H54 (cell line): ENCODE measurements at regions not wholly inside any gene's neighbourhood (a gene's known extent, or its start where the extent isn't known, plus 50 kb on each side); places are given as distances from the start of the nearest gene placed in this dataset.

Experiments used
- DNase-seq: peaks from one replicate; pipeline ENCODE4 v3.0.0; 2011; ENCODE audit warnings: low spot score, mixed read lengths; ENCODE audit not compliant: insufficient read length
- FAIRE-seq: peaks from 3 replicates; lab custom pipeline; 2011; peaks lifted over from hg19 to GRCh38; lab: Jason Lieb, UNC
- POLR2A ChIP-seq: IDR thresholded peaks from 2 replicates; pipeline ENCODE4 v1.6.1; 2011; ENCODE audit warnings: low read depth, mild to moderate bottlenecking, low read length

DNA sequence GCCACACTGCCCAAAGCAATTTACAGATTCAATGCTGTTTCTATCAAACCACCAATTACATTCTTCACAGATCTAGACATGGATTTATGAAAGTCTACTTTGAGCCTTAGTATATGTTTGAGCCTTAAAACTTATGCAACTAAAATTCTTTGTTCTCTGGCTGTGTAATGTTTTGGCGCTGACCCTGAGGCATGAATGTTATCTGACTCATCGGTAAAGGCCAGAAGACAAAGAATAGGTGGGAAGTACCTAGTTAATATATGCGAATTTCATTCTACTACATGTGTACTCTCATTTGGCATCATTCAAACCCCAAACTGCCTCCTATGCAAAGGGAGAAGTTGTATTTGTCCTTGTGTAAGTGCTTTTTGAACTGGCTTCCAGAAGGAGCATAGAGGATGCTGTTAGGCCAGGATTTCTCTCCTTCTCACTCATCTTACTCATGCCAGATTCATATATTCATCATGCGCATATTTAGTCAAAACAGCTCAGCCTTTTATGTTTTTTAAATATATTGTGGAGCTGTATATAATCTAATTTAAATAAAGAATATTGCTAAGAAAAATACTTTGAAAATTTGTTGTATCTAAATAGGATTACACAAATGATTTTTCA lies 204.2 kb downstream of the NFKBIZ start:
- FAIRE-seq, result peak; percentile 90
- no peak for TF ChIP-seq POLR2A
- no peak for DNase-seq

DNA sequence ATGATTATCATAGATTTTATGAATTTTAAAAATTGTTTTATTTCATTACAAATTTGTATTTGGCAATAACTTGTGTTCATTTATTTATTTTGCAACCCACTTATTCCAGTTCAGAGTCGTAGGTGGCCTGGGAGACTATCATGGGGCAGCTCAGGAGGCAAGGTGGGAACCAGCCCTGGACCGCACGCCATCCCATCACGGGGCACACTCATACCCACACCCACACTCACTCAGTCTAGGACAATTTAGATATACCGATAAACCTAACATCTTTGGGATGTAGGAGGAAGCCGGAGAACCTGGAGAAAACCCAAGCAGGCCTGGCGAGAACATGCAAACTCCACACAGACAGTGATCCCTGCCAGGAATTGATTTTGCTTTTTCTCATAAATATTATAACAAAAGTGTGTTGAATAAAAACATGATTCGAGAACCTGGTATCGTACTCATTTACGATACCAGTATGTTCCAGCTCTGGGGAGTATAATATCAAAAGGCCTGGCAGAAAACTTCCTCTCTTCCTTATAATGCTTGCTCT lies 205.3 kb downstream of the NFKBIZ start:
- DNase-seq (no peak), FAIRE-seq (no peak)
- TF ChIP-seq POLR2A, result no peak

DNA sequence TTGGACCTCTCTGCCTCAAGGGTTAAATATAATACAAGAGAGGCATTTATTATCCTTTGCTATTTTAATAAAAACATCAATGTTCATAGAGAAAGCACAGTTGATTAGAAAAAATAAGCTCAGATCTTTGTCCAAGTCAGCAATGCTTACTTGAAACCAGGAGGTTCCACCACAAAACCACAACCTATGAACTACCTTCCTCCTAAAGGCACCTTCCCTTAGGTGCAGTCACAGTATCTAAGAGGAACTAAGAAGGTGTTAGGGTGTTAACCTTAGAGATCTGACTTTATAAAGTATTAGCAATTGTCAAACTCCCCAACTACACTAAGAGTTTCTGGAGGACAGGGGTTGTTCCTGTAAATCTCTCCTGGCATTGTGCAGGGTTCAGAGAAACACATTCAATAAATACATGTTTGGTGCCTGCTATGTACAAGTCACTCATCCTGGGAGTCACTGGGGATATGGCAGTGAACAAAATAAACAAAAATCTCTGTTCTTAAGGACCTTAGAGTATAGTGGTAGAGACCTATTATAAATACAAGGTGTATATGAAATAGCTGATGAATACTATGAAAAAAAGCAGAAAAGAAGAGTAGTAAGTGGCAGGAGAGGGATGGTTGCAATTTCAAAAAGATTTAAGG lies 208.6 kb downstream of the NFKBIZ start:
- FAIRE-seq (no peak), DNase-seq (no peak)
- no peak for TF ChIP-seq POLR2A

DNA sequence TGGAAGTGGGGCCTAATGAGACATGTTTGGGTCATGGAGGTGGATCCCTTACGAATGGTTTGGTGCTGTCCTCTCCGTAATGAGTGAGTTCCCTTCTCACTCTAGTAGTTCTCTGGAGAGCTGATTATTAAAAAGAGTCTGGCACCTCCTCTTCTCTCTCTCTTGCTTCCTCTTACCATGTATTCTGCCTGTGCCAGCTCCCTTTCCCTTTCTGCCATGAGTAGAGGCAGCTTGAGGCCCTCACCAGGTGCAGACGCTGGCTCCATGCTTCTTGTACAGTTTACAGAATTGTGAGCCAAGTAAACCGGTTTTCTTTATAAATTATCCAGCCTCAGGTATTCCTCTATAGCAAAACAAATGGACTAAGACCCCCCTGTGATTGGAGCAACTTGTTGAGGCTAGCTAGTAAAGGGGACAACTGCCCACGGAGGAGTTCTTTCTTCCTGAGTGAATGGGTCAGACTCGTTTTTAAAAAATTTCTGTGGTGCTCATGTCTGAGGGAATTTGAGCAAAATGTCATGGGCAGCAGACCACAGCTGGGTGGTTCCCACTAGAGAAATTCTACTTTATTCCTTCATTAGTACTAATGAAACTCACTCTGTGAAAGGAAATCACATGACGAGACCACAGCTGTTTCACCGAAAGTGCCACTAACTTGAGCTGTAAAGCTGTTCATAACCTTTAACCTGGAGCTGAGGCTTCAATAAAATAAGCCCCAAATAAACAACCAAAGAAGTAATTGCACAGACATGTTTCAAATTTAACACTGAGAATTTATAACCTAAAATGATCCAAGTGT lies 210.0 kb downstream of the NFKBIZ start:
- DNase-seq, result no peak
- no peak for TF ChIP-seq POLR2A
- FAIRE-seq, result no peak

DNA sequence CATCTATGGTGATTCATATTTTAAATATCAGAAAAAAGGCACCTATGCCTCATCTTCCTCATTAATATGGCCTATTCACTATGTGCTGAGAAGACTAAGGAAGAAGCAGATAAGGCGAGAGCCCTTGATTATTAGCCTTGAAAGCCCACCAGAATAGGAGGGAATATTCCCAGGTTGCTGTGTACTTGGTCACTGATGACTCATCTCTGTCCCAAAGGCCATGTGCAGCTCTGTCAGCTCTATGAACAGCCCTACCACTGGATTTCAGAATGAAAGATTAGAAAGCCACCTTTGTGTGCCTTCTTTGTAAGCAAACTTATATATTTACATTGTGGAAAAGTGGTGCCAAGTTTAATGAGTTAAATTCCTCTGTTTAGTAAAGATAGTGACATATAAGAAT lies 211.5 kb downstream of the NFKBIZ start:
- peak; percentile 9 for DNase-seq
- TF ChIP-seq POLR2A, result no peak

DNA sequence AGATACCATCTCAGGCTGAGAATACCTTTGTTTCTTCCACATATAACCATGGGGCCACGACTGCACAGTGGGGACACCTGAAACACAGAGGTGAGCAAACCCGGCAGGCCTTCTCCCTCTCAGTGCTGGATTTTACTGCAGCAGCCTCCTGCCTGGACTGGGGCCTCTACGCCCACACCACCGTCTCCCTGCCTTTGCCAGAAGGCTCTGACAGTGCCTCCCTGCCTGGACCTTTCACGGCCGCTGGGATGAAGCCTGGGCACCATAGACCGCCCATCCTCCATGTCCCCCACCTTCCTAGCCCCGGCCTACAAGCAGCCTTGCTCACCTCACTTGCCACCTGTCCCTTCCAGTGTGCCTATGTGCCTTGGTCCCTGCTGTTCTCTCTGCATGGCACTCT lies 214.3 kb downstream of the NFKBIZ start:
- TF ChIP-seq POLR2A, result no peak
- FAIRE-seq (no peak), DNase-seq (no peak)

More for the DNA sequence above, 211.5 kb downstream of the NFKBIZ start:
- FAIRE-seq, result no peak

DNA sequence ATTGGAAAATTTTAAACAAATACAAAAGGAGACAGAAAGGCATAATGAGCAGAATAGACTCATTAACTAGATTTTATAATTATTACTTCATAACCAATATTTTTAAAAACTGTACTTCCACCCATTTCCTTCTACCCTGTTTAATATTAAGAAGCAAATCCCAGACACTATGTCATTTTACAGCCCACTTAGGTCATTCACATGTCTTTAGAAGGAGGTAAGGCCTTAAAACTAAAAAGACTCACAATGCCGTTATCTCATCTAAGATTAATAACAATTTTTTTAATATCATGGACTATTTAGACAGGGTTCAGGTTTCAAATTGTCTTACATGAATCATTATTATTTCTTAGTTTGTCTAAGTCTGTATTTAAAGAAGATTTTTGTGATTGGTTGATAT lies 217.2 kb downstream of the NFKBIZ start:
- no peak for DNase-seq
- no peak for FAIRE-seq
- TF ChIP-seq POLR2A, result no peak

DNA sequence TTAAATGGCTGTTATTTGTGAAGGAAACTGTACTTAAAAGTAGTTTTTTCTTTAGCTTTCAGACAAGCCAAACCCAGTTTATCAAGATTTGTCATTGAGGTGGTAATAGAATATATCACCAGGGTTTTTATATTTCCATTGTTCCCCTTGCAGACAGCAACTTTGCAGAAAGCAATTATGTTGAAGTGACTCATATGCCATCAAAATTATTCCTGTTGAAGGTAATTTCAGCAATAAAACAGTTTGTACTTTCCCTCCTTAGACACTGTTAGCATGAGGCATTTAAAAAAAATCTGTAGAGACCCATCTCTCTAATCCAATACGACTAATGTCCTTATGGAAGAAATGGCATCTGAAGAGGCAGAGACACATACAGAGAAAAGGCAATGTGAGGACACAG lies 219.0 kb downstream of the NFKBIZ start:
- no peak for TF ChIP-seq POLR2A
- FAIRE-seq (peak; percentile 78), DNase-seq (no peak)

DNA sequence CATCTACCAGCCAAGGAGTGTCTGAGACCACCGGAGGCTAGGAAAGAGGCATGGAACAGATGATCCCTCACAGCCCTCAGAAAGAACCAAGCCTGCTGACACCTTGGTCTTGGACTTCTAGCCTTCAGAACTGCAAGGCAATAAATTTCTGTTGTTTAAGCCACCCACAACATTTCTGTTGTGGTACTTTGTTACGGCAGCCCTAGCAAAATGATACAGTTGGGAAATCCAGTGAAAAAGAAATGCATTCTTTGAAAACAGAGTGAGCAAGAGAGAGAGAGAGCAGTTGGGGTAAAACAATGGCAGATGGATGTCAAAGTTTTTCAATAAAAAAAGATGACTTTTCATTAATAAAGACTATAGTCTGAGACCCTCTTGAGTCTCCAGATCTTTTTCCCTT lies 219.4 kb downstream of the NFKBIZ start:
- no peak for TF ChIP-seq POLR2A
- DNase-seq (no peak), FAIRE-seq (no peak)

DNA sequence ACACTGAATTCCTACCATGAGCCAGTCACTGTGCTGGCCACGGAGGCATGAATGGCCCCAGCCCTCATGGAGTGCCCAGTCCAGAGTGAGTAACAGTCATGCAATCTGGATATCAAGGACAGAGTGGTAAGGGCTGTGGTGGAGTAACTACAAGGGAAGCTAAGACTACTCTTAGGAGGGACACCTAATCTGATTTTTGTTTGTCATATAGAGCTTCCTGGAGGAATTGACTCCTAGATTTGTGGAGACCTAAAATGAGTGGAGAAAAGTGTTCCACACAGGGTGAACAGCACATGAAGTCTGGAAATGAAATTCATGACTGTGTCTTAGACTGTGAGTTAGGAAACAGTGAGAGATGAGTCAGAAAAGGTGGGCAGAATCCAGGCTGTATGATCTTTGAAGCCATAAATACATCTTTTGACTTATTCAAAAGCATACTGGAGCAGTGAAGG lies 219.9 kb downstream of the NFKBIZ start:
- TF ChIP-seq POLR2A, result no peak

DNA sequence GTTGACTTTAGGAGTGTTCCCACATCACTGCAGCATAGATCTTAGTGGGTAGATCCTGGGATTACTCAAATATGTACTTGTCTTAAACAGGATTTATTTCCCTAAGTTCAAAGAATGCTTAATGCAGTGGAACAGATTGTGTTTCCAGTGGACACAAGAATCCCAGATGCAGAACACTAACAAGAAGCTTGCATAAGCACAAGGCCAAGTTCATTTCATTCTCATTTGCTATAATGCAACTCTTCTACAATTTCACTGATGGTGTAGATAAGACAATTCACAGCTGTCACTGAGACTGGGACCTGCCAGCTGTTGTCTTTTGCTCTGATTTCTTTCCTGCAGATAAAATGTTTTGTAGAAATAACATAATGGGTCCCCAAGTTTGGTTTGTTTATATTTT lies 225.6 kb downstream of the NFKBIZ start:
- DNase-seq (no peak), FAIRE-seq (no peak)
- no peak for TF ChIP-seq POLR2A

More for the DNA sequence above, 219.9 kb downstream of the NFKBIZ start:
- DNase-seq, result peak; percentile 18
- peak; percentile 97 for FAIRE-seq

DNA sequence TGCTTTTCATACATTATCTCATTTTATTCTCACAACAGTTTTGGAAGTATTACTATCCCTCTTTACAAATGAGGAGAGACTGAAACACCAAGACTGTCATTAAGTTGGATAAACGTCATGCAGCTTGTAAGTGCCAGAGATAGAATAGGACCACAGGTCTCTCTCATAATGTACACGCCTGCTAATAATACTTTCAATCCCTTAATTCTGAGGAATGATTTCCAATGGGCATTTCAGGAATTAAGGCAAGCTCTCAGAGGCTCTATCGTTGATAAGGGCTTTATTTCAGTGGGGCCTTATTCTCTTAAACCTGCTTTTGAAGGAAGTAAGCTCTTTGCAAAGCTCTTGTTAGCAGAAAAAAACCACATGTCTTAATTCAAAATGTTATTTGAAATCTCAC lies 229.1 kb downstream of the NFKBIZ start:
- FAIRE-seq (no peak), DNase-seq (no peak)
- TF ChIP-seq POLR2A, result no peak

DNA sequence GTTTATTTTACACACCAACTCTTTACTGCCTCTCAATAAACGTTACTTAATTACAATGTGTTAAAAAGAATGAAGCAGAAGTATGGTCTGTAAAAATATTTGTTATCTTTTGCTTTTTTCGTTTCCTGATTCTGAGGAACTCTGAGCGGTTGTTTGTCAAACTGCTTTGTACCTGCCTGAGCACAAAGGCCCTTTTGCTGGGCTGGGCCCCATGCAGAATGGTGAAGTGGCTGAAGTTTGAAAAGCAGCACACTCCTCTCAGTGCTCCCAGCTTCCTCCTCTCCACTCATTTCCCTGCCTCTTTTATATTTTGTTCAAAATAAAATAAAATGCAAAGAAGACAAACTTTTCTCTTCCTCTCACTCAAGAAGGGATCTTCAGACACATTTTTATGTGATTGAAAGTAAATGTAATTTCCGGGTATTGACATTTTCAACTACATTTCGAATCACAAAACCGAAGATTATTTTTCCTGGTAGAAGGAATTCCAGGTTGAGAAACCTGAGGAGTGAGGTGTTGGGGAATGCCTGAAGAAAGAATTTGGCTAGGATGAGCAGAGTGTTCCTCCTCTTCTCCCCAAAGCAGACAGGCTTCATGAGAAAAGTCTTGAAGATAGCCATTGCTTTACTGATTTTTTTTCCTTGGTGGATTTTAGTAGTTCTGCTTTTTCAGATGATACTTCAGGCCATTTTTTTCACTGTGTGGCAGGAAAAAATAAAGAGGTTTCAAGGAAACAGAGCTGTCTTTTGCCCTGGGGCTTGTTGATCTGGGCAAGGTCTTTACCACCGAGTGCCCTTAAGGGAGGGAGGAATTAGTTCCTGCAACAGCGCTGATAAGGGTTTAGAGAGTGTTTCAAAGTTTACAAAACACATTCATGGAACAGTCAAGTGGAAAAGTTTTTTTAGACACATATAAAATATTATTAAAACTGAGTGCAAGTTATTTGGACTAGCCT lies 229.8 kb downstream of the NFKBIZ start:
- no peak for FAIRE-seq
- TF ChIP-seq POLR2A, result no peak
- no peak for DNase-seq
